GM19467 (cell line): ENCODE measurements at regions not wholly inside any gene's neighbourhood (a gene's known extent, or its start where the extent isn't known, plus 50 kb on each side); places are given as distances from the start of the nearest gene placed in this dataset.
"Not testable (repeated sequence)": the region's sequence is repeated elsewhere in the genome, so short reads cannot be mapped to it uniquely, and the experiment has no call there.

ENCODE experiments used
- ATAC-seq: cut with Tn5 transposase; IDR thresholded peaks from one replicate; pipeline ENCODE4 v1.9.1; 2021; ENCODE audit warnings: mild to moderate bottlenecking, moderate library complexity; ENCODE audit not compliant: unreplicated experiment

DNA sequence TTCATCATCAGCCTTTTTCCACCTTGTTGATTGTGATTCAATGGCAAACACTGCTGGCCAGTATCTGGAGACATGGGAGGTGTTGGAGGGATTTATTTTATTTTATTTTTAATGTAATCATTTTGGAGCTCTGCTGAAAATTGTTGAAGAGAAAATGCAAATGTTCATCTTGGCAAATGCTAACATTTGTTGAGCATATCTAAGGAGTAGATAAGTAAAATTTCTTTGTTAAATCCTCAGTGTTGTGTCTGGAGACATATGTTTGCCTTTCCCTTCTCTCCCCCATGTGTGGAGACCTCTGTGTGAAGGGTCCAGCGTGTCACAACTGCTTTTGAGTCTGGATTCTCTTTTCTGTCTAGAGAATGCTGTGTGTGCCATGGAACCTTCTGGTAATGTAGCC lies 300.3 kb downstream of the FZD1 start:
- ATAC-seq, result no peak

DNA sequence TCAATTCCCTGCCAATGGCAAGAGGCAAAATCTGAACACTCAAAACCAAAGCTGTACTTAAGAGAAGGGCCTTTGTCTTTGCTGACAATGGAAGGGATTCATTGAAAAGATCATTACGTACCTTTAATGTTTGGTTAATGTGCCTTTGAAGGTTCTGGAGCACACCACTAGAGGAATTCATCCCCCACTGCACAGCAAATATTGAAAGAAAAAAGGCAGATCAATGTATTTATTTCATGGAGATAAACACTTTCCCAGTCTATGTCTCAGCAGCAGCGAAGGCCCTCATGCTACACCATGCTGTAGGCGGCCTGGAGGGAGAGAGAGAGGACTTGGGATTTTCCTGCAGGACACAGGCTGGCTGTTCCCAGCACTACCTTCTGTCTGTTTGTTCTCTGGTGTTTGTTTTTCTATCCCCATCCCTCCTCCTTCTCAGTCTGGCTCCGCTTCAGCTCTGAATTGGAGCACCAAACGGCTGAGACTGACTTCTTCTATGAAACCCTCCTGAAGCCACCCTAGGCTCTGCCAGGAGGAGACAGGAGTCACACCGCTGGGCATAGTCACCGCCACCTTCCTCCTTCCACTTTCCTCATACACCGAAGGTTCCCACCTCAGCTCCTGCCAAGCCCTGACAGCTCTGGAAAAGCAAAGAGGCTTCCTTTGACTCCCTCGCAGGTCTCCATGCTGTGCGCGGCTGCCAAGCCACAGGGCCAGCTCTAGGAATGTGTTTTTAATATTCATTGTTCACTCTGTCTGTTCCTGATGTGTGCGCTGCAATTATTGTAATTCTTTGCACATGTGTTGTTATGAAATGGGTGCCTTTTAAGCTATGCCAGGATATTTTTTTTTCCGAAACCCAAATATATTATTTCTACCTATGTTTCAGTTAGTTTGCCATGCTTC lies 301.5 kb downstream of the FZD1 start:
- no peak for ATAC-seq

DNA sequence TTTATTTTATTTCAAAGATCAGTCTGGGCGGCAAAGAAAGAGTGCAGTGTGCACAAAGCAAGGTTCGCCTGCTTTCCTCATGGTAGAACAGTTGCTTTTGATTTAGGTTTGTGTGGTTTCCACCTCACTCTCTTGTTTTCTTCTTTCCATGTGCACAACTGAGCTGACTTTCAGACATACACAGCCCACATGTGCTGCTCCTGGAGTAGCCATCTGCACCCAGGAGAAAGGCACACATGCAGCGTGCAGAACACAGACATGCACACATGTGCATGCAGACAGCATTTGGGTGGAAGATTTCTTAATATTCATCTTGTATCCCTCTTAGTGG lies 302.1 kb downstream of the FZD1 start:
- ATAC-seq, result no peak

DNA sequence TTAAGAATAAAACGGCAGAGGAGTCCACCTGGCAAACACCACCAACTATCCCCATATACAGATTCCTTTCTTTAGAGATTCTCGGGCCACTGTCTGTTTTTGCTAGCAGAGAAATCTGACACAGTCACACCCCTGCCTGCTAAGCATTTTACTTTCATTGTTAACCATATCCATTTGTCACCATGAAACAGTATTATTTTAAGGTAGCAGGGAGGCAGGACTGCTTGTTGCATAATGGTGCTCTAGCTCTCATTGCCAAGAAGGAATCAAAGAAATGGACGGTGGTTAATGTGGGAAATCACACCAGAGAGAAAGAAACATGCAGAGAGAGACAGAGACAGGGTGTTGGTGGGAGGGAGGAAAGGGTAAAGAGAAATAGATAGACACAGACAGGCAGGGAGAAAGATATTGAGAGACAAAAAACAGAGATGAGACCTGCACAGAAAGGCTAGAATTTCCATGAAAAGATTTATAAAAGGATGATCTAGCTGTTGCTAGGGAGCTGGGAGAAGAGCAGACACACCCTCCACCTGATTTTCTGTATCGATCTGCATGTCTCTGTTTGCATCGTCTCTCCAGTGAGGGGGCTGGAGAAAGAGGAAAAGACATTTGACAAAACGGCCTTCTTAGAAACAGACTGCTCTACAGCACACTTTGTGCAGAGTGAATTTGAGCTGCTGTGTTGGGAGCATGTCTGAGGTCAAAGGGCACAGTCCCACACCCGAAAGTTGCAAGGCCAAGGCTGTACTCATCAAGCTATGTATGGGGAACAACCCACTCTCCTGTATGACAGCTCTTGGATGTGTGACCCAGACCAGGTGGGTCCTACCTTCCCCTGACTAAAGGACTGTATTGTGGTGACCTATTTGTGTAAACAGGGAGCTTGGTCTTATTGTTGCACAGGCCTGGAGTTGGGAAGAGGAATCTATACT lies 303.1 kb downstream of the FZD1 start:
- ATAC-seq, result no peak

DNA sequence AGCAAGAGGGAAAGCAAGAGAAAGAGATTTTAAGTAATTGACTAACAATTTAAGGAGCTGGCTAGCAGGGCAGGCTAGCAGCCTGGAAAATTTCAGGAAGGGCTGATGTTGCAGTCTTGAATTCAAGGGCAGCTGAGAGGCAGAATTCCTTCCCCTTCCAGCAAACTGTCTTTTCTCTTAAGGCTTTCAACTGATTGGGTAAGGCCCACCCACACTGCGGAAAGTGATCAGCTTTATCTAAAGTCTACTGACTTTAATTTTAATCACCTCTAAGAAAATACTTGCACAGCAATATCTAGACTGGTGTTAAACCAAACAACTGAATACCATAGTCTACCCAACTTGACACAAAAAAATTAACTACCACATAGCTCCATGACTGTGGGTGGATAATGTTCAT lies 303.9 kb downstream of the FZD1 start:
- ATAC-seq, result no peak

DNA sequence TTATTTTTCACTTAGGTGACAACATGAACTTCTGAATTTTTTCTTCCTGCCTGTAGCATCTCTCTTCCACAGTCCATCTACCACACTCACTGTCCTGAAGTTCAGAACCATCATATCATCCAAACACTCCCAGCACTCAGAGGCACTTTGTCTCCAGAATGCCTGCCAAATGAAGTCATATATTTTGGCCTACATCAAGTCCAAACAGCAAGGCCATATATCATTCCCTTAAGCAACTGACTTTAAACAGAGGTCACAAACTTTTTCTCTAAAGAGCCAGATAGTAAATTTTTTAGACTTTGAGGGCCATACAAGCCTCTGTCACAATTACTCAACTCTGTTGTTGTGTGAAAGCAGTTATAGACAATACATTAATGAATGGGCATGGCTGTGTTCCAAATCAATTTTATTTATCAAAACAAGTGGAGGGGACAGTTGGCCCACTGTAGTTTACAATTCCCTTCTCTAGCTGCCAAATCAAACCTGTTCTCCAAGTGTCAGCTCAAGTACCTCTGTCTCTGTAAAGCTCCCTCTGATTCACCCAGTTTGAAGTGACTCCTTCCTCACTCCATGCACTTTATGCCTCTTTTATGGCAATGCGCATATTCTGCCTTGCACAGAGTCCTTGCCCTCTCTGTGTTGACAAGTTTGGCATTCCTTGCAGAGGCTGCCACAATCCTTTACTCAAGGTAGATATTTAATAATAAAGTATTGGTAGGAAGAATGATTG lies 305.7 kb downstream of the FZD1 start:
- ATAC-seq, result no peak

DNA sequence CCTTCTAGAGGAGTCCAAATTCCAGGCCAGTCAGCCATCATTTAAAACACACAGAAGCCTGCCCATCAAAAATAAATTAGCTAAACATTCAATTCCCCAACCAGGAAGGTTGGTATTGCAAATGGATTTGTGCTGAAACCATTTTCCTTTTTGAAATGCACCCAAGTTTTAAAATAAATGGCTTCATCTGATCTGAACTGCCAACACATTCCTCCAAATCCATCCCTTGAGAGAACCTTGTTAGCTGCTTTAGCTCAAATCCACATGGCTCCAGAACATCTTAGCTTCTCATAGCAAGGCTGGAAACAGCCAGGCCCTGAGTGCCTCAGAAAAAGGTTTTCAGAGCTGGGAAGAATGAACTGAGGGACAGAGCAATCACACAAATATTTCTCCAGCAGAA lies 306.3 kb downstream of the FZD1 start:
- no peak for ATAC-seq

DNA sequence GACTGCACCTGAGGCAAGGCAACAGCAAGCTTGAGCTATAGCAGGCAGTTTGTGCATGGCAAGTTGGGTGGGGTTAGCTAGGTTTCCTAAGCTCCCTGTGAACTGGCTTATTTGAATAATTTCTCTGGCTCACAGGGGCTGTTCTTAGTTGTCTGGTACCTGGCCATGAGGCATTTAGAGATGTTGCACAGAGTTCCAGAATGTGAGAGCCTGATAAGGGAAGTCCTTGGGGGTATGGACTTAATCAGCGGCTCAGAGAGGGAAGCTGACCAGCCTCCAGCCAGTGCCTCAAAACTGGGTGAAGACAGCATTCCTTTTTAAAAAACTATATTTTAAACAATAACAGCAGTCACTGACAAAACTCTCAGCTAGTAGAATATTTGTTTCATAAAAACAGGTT lies 307.4 kb downstream of the FZD1 start:
- no peak for ATAC-seq

DNA sequence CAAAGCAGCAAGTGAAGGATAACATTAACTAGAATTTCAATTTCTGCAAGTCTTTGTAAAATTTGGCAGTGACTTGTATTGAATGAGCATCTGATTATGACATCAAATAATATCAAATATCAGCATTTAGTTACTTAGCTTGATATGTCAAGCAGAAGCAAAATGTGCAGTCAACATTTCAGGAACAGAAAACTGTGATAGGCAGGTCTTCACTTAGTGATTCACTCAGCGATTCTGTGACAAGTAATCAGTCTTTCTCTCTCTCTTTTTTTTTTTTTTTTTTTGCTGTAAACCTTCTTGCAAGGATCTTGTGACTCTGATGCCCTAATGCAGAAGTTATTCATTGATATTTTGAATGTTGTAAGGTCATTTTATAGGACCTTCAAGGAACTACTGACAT lies 307.1 kb downstream of the MTERF1 start:
- ATAC-seq, result no peak

DNA sequence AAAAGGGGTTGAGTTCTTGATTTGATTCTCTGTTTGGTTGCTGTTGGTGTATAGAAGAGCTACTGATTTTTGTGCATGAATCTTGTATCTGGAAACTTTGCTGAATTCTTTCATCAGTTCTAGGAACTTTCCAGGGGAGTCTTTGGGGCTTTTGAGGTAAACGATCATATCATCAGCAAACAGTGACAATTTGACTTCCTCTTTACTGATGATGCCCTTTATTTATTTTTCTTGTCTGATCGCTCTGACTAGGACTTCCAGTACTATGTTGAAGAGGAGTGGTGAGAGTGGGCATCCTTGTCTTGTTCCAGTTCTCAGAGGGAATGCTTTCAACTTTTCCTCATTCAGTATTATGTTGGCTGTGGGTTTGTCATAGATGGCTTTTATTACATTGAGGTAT lies 304.0 kb downstream of the MTERF1 start:
- not testable (repeated sequence) for ATAC-seq

DNA sequence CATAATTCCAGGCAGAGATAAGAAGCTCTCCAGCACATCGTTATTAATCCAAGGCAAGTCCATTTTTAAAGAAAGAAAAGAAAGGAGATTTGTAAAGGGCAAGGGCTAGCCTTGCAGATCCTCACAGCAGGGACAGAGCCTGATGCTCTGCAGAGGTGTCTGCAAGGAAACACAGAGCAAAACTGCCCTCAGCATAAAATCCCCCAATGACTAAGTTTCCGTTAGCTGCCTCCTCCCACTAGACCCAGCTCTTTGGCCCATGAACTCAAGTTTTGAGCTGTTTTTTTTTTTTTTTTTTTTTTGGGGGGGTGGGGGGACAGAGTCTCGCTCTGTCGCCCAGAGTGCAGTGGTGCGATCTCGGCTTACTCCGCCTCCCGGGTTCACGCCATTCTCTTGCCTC lies 300.7 kb downstream of the MTERF1 start:
- ATAC-seq, result no peak

DNA sequence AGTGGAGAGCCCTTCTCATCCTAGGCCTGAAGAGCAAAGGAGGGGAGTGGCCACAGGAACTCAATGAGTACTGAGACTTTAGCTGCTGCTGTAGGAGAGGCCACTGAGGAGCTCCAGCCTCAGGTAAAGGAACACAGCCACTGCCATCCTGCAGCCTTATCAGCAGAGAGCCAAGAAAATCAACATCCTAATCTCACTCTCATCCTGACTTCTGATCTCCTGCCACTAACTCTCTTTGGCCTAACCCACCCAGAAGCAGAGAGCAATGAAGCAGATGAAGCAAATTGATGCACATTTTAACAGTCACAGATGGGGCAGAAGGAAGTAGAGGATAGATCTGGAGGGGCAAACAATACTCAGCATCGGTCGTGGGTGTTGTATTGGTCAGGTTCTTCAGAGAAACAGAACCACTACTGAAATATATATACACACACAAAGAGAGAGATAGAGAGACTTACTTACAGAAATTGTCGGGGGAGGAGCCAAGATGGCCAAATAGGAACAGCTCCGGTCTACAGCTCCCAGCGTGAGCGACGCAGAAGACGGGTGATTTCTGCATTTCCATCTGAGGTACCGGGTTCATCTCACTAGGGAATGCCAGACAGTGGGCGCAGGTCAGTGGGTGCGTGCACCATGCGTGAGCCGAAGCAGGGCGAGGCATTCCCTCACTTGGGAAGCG lies 297.6 kb downstream of the MTERF1 start:
- ATAC-seq, result no peak

DNA sequence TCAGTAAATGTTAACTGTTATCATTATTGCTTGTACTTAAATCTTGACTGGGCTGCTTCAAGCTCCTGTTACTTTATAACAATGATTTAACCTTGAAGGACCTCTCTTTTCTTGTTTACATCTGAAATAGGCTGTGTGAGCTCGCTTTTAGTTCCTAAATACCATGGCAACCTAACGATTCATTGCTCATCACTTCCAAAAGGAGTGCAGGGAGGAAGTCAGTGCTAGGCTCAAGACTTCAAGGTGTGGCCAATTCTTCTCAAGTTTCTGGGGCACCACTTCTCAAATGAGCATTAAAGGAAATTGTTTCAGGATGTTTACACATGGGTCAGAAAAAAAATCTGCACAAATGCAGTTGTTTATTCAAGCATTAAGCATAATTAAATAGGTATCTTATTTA lies 284.2 kb downstream of the MTERF1 start:
- ATAC-seq, result no peak

DNA sequence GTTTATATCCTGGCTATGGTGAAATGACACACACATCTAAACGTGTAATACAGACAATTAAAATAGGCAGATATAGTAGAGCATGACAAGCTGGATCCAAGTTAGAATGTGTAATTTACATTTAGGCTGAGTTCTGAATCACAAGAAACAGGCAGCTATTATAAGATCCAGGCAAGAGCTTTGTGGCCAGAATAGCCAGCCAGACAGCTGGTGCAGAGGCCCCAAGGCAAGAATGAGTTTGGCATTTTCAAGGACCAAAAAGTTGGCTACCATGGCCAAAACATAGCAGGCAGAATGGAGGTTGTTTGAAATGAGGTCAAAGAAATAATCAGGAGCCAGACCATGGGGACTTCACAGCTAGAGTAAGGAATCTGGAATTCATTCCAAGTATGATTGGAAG lies 281.7 kb downstream of the MTERF1 start:
- ATAC-seq, result no peak

DNA sequence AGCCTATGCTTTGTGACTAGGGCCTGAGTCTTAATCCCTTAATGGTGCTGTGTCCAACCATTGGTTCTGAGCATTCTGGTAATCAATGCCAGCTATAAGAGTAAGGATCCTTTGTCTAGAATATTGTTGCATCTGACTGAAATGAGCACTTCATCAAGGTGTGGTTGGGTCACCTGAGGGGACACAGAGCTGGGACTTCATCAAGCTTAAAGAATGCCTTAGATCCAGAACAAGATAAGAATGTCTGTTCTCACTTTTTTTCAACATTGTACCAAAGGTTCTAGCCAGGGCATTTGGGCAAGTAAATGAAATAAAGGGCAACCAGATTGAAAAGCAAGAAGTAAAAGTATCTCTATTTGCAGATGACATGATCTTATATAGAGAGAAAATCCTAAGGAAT lies 280.4 kb downstream of the MTERF1 start:
- ATAC-seq, result no peak

DNA sequence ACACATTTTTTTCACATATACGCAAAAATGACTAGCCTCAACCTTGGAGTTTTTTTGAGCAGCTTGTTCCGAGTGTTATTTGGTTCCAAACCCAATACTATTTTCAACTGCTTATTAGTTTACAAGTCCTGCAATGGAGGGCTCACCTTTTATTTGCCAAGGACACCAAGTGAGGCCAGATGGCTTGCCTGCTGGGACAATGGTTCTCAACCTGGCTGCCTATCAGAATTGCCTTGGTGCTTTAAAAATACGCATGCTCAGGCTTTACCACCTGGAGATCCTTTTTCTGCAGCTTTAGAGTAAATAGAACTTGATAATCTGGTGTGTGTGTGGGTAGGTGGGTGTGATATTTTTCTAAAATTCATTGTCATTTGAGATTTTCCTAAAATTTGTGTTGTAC lies 276.8 kb downstream of the MTERF1 start:
- ATAC-seq, result no peak

DNA sequence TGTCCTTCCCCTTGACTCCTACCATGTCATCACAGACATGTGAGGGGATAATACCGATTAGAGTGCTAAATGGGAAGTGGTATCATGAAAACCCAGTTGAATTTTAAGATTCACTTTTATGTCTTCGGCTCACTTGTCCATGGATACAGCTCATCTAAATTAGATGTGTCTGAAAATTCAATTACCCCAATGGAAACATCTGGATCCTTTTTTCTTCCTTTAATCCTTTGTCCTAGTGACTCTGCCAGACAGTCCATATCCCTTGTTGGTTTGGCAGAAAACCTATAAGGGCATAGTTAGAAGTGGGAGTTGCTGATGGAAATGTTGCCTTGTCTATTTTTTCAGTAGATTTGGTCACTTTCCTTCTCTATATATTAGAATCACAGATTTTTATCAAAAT lies 271.9 kb downstream of the MTERF1 start:
- ATAC-seq, result no peak

DNA sequence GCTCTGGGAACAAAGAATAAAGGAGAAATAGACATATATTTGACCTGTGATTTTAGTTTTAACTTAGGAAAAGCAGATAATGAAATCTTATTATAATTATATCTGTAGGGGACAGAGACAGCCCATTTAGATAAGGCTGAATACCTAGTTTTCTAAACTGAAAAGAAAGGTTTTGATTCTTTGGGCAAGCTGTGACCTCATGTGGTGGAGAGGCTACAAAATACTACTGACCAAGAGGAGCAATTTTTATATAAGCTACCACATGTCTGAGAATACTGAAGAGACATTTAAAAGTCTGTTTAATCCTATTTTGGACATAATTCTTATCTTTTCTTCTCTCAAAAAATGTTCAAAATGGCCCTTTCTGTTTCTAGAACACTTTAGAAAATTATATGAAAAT lies 271.0 kb downstream of the MTERF1 start:
- ATAC-seq, result no peak

DNA sequence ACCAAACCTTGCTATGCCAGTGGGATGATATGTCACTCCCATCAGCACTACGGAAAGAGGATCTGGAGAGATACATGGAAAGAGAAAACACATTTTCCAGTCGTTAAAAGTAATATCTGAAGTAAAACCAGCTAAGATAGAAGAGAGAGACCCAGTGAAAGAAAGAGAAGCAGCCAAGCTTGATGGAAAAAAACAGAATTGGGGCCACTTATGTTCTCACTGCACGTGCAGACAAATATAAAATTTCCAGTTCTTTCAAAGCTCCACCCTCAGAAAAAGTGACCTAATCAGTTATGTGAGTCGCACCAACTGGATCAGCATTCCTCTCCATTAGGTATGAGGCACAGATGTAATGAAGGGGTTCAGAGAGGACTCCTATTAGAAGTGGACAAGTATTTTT lies 266.1 kb downstream of the MTERF1 start:
- ATAC-seq, result no peak

DNA sequence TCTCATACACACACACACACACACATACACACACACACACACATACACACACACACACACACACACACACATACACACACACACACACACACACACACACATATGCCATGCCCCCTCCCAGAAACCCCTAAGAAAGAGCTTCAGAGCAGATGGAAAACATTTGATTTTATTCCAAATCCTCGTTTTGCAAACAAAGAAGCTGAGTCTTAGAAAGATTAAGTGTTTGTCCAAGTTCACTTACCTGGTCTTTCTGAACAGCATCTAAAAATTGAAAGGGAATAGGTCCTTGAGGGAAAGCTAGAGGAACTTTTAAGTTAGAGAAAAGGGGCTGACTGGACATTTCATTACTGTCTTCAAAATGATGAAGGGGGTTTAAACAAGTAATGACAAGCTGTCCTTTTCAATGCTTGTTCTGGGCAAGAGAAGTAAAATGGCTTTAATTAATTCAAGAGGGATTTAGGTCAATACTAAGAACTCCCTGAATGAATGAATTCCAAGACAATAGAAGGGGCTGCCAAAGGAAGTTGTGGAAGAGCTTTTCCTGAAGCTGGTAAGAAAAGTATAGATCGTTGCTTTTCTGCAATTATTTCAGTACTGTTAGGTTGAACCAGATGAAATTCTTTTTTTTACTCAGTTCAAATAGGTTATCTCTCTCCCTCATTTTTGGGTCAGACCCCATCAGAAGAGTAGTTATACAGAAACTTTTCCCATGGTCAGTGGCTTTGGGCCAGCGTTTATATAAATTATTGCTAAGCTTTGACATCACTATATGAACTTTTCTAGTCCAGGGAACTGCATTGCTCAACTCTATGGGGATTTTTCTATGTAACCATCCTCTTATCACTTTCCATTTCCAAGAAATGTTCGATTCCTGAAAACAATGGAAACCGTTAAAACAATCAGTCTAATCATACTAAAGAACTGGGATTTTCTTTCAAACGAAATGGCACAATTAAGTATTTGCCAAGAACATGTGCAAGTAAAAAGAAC lies 261.4 kb downstream of the MTERF1 start:
- ATAC-seq, result no peak
